ENCODE measurements at regions not wholly inside any gene's neighbourhood (a gene's known extent, or its start where the extent isn't known, plus 50 kb on each side); places are given as distances from the start of the nearest gene placed in this dataset.
A peak's percentile ranks its signal among the peaks of the same experiment; 100 is the strongest.
"Not testable (repeated sequence)": the region's sequence is repeated elsewhere in the genome, so short reads cannot be mapped to it uniquely, and the experiment has no call there.

DNA sequence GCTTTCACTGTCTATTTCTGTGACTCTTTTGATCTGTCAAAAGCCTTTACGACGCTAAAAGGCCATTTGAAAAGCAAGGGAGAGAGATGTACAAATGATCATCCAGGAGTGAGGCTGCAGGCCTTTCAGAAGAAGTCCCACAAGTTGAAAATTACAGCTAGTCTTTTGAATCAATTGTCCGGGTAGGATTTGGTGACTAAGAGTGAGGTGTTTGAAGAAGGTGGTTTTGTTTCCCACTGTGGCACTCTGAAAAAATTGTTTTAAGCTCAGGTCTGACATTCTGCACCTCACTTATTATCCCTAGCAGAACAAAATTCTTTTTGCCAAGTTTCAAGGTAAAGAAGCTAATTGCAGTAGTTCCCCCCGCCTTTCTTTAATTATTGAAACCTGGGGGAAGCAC is 50.8 kb upstream of the TMEM108 start:
- no peak for DNase-seq

- no peak for DNase-seq
Measured at GRCh38 chr3:132984181-132984580, 54.0 kb upstream of the TMEM108 start.

GRCh38 chr3:132983143-132983770 is 54.9 kb upstream of the TMEM108 start:
- DNase-seq: peak; percentile 6 to 29 (median 12)

GRCh38 chr3:132981719-132982118 is 56.5 kb upstream of the TMEM108 start:
- no peak for DNase-seq

DNA sequence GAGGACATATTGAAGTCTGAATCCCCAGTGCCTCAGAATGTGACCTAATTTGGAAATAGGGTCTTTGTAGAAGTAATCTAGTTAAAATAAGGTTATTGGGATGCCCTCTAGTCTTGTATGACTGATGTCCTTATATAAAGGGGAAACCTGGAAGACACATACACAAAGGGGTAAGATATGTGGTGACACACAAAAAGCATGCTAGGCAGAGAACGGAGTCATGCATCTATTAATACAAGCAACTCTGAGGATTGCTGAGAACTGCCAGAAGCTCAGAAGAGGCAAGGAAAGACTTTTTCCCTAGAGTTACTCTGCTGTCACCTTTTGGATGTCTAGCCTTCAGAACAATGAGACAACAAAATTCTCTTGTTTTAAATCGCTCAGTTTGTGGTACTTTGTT is 58.1 kb upstream of the TMEM108 start:
- DNase-seq: no peak

- DNase-seq: no peak
Measured at GRCh38 chr3:132979606-132980005, 58.6 kb upstream of the TMEM108 start.

DNA sequence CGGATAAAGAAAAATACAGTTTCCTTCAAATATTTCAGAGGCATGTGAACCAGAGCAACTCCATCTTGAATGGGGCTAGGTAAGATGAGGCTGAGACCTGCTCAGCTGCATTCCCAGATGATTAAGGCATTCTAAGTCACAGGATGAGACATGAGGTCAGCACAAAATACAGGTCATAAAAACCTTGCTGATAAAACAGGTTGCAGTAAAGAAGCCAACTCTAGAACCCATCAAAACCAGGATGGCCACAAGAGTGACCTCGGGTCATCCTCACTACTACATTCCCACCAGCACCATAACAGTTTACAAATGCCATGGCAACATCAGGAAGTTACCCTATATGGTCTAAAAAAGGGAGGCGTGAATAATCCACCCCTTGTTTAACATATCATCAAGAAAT is 59.2 kb upstream of the TMEM108 start:
- DNase-seq: not testable (repeated sequence)

DNA sequence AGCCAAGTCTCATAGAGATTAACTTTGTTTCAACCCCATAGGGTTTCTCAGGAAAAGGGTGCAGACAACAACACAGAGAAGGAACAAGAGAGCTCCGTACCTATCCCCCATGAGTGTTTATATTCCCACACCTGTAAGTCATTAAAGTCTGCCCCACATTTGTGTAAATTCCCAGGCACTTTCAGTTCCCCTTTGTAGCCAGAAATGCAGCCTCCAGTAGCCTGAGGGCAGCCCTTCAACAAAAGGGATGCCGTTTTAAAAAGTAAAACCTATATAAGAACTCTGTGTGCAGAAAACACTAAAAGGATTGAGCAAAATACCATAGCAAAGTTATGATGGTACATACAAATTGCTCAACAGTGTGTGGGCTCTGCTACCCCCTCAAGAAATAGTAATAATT is 59.7 kb upstream of the TMEM108 start:
- DNase-seq: no peak

GRCh38 chr3:132974097-132974496 is 64.1 kb upstream of the TMEM108 start:
- DNase-seq: no peak

DNA sequence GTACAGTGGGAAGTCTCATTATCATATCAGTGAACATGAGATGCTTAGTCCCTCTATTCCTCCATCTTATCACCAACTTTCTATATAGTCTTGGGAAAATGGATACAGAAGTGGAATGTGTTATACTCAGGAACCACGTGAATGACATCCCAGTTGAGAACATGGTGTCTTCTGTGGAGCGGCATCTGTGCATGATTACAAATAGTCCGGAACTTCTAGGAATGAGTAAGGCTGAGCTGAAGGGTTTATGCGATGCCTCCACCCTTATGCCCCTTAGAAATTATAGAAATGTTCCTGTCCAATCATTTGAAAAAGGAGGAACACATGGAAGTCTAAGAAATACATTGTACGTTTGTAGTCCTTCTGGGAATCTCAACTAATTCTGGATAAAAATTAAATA is 64.8 kb upstream of the TMEM108 start:
- no peak for DNase-seq

DNA sequence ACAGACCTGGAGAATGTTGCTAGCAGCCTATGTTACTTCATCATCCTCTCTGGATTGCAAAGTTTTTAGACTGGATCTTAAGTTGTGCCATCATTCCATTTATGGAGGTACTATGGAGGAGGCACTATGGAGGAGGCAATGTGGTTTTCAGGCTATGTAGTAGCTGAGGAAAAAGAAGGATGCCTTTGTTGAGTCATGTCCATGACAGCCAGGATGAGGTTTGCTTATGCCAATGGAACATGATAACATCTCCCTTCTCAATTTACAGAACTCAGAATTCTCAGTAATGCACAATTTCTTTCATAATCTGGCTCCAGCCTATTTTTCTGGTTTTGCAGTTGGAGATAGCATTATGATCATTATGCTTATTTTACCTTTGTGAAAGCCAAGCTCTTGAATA is 65.9 kb upstream of the TMEM108 start:
- no peak for DNase-seq

- no peak for DNase-seq
Measured at GRCh38 chr3:132966374-132966773, 71.8 kb upstream of the TMEM108 start.

DNA sequence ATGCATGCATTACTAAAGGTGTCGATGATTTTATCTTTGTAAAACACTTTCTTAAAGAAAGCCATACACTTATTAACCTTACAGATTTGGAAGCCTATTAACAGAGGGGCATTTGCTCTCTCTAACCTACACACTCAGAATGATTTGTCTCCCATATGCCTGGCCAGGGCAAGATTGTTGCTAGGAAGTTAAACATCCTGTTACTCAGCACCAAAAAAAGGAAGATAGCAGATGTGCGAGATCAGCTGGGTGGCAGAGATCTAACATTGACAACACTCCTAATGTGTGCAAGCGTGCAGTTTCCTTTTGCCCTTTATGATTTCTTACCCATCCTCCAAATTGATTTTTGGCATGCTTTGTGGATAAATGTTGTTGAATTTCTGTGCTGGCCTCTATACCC is 73.9 kb upstream of the TMEM108 start:
- no peak for DNase-seq

GRCh38 chr3:132963786-132964185 is 74.4 kb upstream of the TMEM108 start:
- DNase-seq: no peak

DNA sequence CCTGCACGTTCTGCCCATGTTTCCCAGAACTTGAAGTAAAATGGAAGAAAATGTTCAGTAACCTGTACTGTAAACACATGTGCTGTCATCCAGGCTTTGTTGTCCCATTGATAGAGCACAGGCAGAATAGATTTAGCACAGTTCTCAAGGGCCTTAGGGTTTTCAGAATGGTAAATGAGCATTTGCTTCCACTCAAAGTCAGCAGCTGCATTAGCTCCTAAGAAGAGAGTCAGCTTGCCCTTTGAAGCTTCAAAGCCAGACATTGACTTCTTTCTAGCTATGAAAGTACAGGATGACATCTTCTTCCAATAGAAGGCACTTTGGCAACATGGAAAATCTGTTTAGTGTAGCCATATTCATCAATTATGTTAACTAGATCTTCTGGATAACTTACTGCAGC is 76.2 kb upstream of the TMEM108 start:
- no peak for DNase-seq

GRCh38 chr3:132953683-132954082 is 84.5 kb upstream of the TMEM108 start:
- no peak for DNase-seq

GRCh38 chr3:132927896-132928295 is 110.3 kb upstream of the TMEM108 start:
- no peak for DNase-seq

- no peak for DNase-seq
Measured at GRCh38 chr3:132926098-132926497, 112.1 kb upstream of the TMEM108 start.

DNA sequence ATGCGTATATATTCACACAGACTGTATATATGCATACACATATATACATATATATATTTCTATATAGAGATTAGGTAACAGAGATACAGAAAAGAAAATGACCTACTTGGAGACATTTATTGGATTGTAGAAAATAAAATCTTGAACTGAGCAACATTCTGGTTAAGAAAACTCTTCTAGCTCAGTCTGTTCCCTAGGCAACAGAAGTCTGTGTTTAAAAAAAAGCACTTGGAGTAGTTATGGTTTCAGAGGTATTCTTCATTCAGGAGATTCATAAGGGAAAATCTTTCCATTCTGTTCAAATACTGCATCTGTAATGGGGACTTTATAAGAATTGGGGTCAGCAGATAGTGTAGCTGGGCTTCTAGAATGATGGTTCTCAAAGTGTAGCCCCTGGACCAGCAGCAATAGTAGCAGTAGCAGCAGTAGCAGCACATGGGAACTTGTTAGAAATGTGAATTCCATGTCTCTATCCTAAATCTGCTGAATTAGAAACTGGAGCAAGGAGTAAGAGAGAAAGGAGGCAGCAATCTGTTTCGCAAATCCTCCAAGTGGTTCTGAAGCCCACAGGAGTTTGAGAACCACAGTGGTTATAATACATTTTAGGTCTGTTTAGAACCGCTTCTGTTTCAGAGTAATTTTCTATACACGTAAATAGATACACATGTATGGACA is 112.8 kb upstream of the TMEM108 start:
- peak in 2 of 3 donors; percentile 5 to 7 for DNase-seq

GRCh38 chr3:132916096-132916495 is 122.1 kb upstream of the TMEM108 start:
- no peak for DNase-seq

GRCh38 chr3:132912416-132912753 is 125.8 kb upstream of the TMEM108 start:
- no peak for DNase-seq

DNA sequence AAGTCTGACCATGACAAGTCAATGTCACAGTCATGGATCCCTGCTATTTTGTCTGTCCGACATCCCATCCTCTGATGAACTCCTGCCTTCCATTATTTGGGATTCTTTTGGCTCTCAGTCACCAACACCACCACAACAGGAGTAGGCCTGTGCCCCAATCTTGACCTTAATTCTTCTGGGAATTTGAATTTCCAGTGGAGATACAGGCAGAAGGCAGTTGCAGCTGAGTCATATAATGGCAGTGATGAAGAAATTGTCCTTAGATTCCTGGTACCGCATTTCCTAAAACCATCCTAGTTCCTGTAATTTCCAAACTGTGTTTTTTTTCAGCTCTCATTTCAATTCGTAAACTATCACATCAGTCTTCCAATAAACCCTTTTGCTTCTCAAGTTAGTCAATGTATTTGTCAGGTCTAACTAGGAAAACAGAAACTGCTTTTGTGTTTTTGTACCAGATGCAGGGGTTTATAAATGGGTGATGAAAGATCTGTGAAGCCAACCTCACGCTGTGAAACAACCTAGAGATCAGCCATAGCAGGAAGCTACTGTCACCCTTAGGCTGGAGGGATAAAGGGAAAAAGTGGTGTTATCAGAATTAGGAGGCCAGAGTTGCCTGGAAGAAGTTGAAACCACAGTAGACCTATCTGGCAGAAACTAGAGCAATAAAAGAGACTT is 126.3 kb upstream of the TMEM108 start:
- no peak for DNase-seq

DNA sequence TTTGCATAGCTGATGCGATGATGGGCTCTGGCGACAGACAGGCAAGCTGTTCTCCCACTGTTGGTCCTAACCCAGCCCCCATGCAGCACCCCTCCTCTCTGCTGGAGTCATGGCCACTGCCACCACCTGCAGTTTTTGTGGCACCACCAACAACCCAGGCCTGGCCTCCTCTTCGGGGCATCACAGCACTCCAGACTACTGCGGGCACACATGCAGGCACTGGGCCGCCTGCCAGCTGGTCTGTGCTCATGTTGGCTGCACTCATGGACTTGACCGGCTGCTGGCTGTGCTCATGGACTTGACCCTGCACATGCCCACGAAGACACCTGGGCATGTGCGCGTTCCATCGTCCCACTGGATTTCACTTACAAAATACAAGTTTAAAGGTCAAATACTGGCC is 130.9 kb upstream of the TMEM108 start:
- no peak for DNase-seq

GRCh38 chr3:132900481-132900880 is 137.7 kb upstream of the TMEM108 start:
- no peak for DNase-seq

All from muscle of back (tissue), 3 donors.